ENCODE measurements at regions not wholly inside any gene's neighbourhood (a gene's known extent, or its start where the extent isn't known, plus 50 kb on each side); places are given as distances from the start of the nearest gene placed in this dataset.

GRCh38 chr13:94966422-94966955, 254.1 kb upstream of the SOX21 start:
- TF ChIP-seq CTCF (conservative IDR thresholded peaks at IDR 0.05; ENCODE audit: low read depth, low read length) (no peak), POLR2A (IDR thresholded peaks at IDR 0.05; ENCODE audit: low read depth, low read length) (no peak), MXI1 (IDR thresholded peaks at IDR 0.05; ENCODE audit: borderline replicate concordance, low read depth, low read length) (no peak), RCOR1 (IDR thresholded peaks at IDR 0.05; ENCODE audit: insufficient replicate concordance, low read length) (no peak), SMC3 (IDR thresholded peaks at IDR 0.05; ENCODE audit: low read depth, low read length) (no peak), FOS (IDR thresholded peaks at IDR 0.05; ENCODE audit: low read depth, low read length) (no peak), MAZ (IDR thresholded peaks at IDR 0.05; ENCODE audit: borderline replicate concordance, low read depth, low read length) (no peak), BHLHE40 (IDR thresholded peaks at IDR 0.05; ENCODE audit: low read depth, low read length) (no peak)
